ENCODE measurements at regions not wholly inside any gene's neighbourhood (a gene's known extent, or its start where the extent isn't known, plus 50 kb on each side); places are given as distances from the start of the nearest gene placed in this dataset.

- CTCF ChIA-PET (ENCODE audit: low intra/inter-chr PET ratio) = no interaction called here
- H3K4me3 ChIP-seq = no peak overlapping the region
Observed at GRCh38 chr2:163086940-163087339, 248.4 kb upstream of the KCNH7 start.

More at GRCh38 chr2:163086940-163087339, 248.4 kb upstream of the KCNH7 start:
- no peaks in the 10 kb centered on the region for H3K9me3 ChIP-seq (replicated peaks; ENCODE audit: control insufficient read depth, insufficient read depth, low read depth, low read length)
- BruUV-seq (replicated peaks) = no TSS peak
- H2AFZ ChIP-seq (ENCODE audit: low read depth, low read length) = no peak overlapping the region
- WGBS (ENCODE audit: insufficient coverage, low coverage, missing lambda C conversion rate) = 0% methylated on average over 1 of the region's 1 CpG
- intact Hi-C loops (cut with micrococcal nuclease) (no loop called here), in situ Hi-C loops (cut with MboI) (no loop called here)
- H3K4me1 ChIP-seq (replicated peaks in 1 of 2; ENCODE audit: control insufficient read depth in 2 of 2, insufficient read depth in 2 of 2, low read length in 2 of 2) = no peaks in the 10 kb centered on the region
- H3K4me2 ChIP-seq (ENCODE audit: insufficient read depth, low read length) = no peak overlapping the region
- no peak overlapping the region for H3K9ac ChIP-seq (ENCODE audit: insufficient read depth in 1 of 2, low read depth in 2 of 2, low read length in 2 of 2)
- no peak overlapping the region for H3K27ac ChIP-seq (ENCODE audit: extremely low read depth, low read depth, low read length)
- H4K20me1 ChIP-seq (replicated peaks; ENCODE audit: control insufficient read depth, insufficient read depth, low read length) = no peaks in the 10 kb centered on the region
- no peaks in the 10 kb centered on the region for H3K9me1 ChIP-seq (ENCODE audit: control insufficient read depth, insufficient read depth, low read length)
- ATAC-seq = no peak
- POLR2A ChIA-PET = no interaction called here
- TF ChIP-seq ZNF311 (CRISPR knock-in tag; IDR thresholded peaks at IDR 0.05) (no peak), BRF1 (IDR thresholded peaks at IDR 0.05; ENCODE audit: borderline replicate concordance, extremely low read depth, insufficient read length) (no peak), MXD1 (CRISPR knock-in tag; IDR thresholded peaks at IDR 0.05; ENCODE audit: borderline replicate concordance, poor library complexity, severe bottlenecking) (no peak), ARID2 (IDR thresholded peaks at IDR 0.05) (no peak), ZNF77 (CRISPR knock-in tag; IDR thresholded peaks at IDR 0.05) (no peak), IRF2 (CRISPR knock-in tag; IDR thresholded peaks at IDR 0.05) (no peak), HMBOX1 (IDR thresholded peaks at IDR 0.05) (no peak), FOXK2 (conservative IDR thresholded peaks at IDR 0.05 in 1 of 2, IDR thresholded peaks at IDR 0.05 in 1 of 2; ENCODE audit: low read depth in 2 of 2) (no peak), PHB2 (IDR thresholded peaks at IDR 0.05; ENCODE audit: low read depth) (no peak), ZNF324 (CRISPR knock-in tag; IDR thresholded peaks at IDR 0.05) (no peak), PBX2 (CRISPR knock-in tag; IDR thresholded peaks at IDR 0.05; ENCODE audit: low read depth) (no peak), PBX2 (tag; conservative IDR thresholded peaks at IDR 0.05; ENCODE audit: low read depth) (no peak), POU5F1 (IDR thresholded peaks at IDR 0.05; ENCODE audit: borderline replicate concordance, low read depth, low read length, partially characterized antibody) (no peak), KAT2B (IDR thresholded peaks at IDR 0.05; ENCODE audit: low read depth, low read length) (no peak)
- FAIRE-seq = no peak
- H3K27me3 ChIP-seq (ENCODE audit: control insufficient read depth in 2 of 2, insufficient read depth in 2 of 2, low read length in 2 of 2) = no peaks in the 10 kb centered on the region
- H3K36me3 ChIP-seq (ENCODE audit: control insufficient read depth, insufficient read depth, low read length) = no peaks in the 10 kb centered on the region
- DNase-seq (ENCODE audit: extremely low read depth in 1 of 4, low spot score in 3 of 4) = no peak
- H3K79me2 ChIP-seq (ENCODE audit: control insufficient read depth, insufficient read depth, low read length) = no peaks in the 10 kb centered on the region
